H7 (cell line): ENCODE measurements at regions not wholly inside any gene's neighbourhood (a gene's known extent, or its start where the extent isn't known, plus 50 kb on each side); places are given as distances from the start of the nearest gene placed in this dataset.
A peak's percentile ranks its signal among the peaks of the same experiment; 100 is the strongest.

Experiments used
- DNase-seq: peaks from one replicate; pipeline ENCODE4 v3.0.0; 2012
- H3K27me3 ChIP-seq: 2 replicates; pipeline ENCODE4 v1.6.0; 2011; ENCODE audit warnings: mild to moderate bottlenecking, low read length; ENCODE audit not compliant: control insufficient read depth, insufficient read depth
- H3K36me3 ChIP-seq: replicated peaks from 2 replicates; pipeline ENCODE4 v1.5.1; 2011; ENCODE audit warnings: low read length; ENCODE audit not compliant: control insufficient read depth, insufficient read depth
- H3K4me3 ChIP-seq: 2 replicates; pipeline ENCODE4 v1.5.1; 2011; ENCODE audit warnings: low read depth, mild to moderate bottlenecking, control low read depth, low read length, moderate library complexity; ENCODE audit not compliant: insufficient read depth

GRCh38 chr3:167909952-167910351 lies 174.4 kb downstream of the SERPINI1 start:
- H3K36me3 ChIP-seq = no peaks in the 10 kb centered on the region
- no peak overlapping the region for H3K4me3 ChIP-seq
- no peaks in the 10 kb centered on the region for H3K27me3 ChIP-seq
- DNase-seq = no peak

- no peaks in the 10 kb centered on the region for H3K27me3 ChIP-seq
- no peak overlapping the region for H3K4me3 ChIP-seq
- DNase-seq = no peak
- H3K36me3 ChIP-seq = no peaks in the 10 kb centered on the region
These were observed 174.0 kb downstream of the SERPINI1 start for GRCh38 chr3:167909504-167909896.

GRCh38 chr3:167908746-167909503 lies 173.4 kb downstream of the SERPINI1 start:
- Histone ChIP-seq H3K4me3 (no peak overlapping the region), H3K36me3 (no peaks in the 10 kb centered on the region), H3K27me3 (no peaks in the 10 kb centered on the region)
- DNase-seq = no peak

- Histone ChIP-seq H3K36me3 (no peaks in the 10 kb centered on the region), H3K27me3 (no peaks in the 10 kb centered on the region), H3K4me3 (no peak overlapping the region)
- DNase-seq = no peak
These were observed 172.7 kb downstream of the SERPINI1 start for GRCh38 chr3:167908221-167908620.

- Histone ChIP-seq H3K36me3 (no peaks in the 10 kb centered on the region), H3K27me3 (no peaks in the 10 kb centered on the region), H3K4me3 (no peak overlapping the region)
- DNase-seq = no peak
These were observed 165.6 kb downstream of the SERPINI1 start for GRCh38 chr3:167901138-167901537.

GRCh38 chr3:167899093-167899492 lies 163.6 kb downstream of the SERPINI1 start:
- H3K4me3 ChIP-seq = no peak overlapping the region
- no peaks in the 10 kb centered on the region for H3K27me3 ChIP-seq
- DNase-seq = no peak
- no peaks in the 10 kb centered on the region for H3K36me3 ChIP-seq

- Histone ChIP-seq H3K36me3 (no peaks in the 10 kb centered on the region), H3K4me3 (no peak overlapping the region)
These were observed 162.6 kb downstream of the SERPINI1 start for GRCh38 chr3:167898091-167898490.

GRCh38 chr3:167895684-167896083 lies 160.2 kb downstream of the SERPINI1 start:
- DNase-seq = peak; percentile 43
- Histone ChIP-seq H3K27me3 (no peaks in the 10 kb centered on the region), H3K36me3 (no peaks in the 10 kb centered on the region), H3K4me3 (no peak overlapping the region)

More at GRCh38 chr3:167898091-167898490, 162.6 kb downstream of the SERPINI1 start:
- no peak for DNase-seq
- no peaks in the 10 kb centered on the region for H3K27me3 ChIP-seq

- no peaks in the 10 kb centered on the region for H3K27me3 ChIP-seq
- DNase-seq = no peak
- no peak overlapping the region for H3K4me3 ChIP-seq
- H3K36me3 ChIP-seq = no peaks in the 10 kb centered on the region
These were observed 159.7 kb downstream of the SERPINI1 start for GRCh38 chr3:167895178-167895577.

GRCh38 chr3:167892205-167892604 lies 156.7 kb downstream of the SERPINI1 start:
- H3K36me3 ChIP-seq = no peaks in the 10 kb centered on the region
- no peaks in the 10 kb centered on the region for H3K27me3 ChIP-seq
- no peak overlapping the region for H3K4me3 ChIP-seq
- DNase-seq = no peak

GRCh38 chr3:167887096-167887495 lies 151.6 kb downstream of the SERPINI1 start:
- H3K27me3 ChIP-seq = no peaks in the 10 kb centered on the region
- DNase-seq = no peak
- H3K4me3 ChIP-seq = no peak overlapping the region
- no peaks in the 10 kb centered on the region for H3K36me3 ChIP-seq

- H3K27me3 ChIP-seq = no peaks in the 10 kb centered on the region
- no peak overlapping the region for H3K4me3 ChIP-seq
- DNase-seq = no peak
- H3K36me3 ChIP-seq = no peaks in the 10 kb centered on the region
These were observed 151.2 kb downstream of the SERPINI1 start for GRCh38 chr3:167886690-167887089.

- no peak overlapping the region for H3K4me3 ChIP-seq
- H3K27me3 ChIP-seq = no peaks in the 10 kb centered on the region
- peak; percentile 8 for DNase-seq
- H3K36me3 ChIP-seq = no peaks in the 10 kb centered on the region
These were observed 149.8 kb downstream of the SERPINI1 start for GRCh38 chr3:167885277-167885676.

- Histone ChIP-seq H3K36me3 (no peaks in the 10 kb centered on the region), H3K27me3 (no peaks in the 10 kb centered on the region), H3K4me3 (no peak overlapping the region)
- no peak for DNase-seq
These were observed 149.0 kb downstream of the SERPINI1 start for GRCh38 chr3:167884481-167884880.

- Histone ChIP-seq H3K36me3 (no peaks in the 10 kb centered on the region), H3K27me3 (no peaks in the 10 kb centered on the region), H3K4me3 (no peak overlapping the region)
- DNase-seq = no peak
These were observed 147.9 kb downstream of the SERPINI1 start for GRCh38 chr3:167883452-167883851.
